SKM-1 treated with dmso at 0.1 percent for 144 hours (cell line): ENCODE measurements at regions not wholly inside any gene's neighbourhood (a gene's known extent, or its start where the extent isn't known, plus 50 kb on each side); places are given as distances from the start of the nearest gene placed in this dataset.

ENCODE experiments used
- DNase-seq: peaks from one replicate; lab custom pipeline; 2025; ENCODE audit not compliant: unreplicated experiment; lab: John Stamatoyannopoulos, UW

DNA sequence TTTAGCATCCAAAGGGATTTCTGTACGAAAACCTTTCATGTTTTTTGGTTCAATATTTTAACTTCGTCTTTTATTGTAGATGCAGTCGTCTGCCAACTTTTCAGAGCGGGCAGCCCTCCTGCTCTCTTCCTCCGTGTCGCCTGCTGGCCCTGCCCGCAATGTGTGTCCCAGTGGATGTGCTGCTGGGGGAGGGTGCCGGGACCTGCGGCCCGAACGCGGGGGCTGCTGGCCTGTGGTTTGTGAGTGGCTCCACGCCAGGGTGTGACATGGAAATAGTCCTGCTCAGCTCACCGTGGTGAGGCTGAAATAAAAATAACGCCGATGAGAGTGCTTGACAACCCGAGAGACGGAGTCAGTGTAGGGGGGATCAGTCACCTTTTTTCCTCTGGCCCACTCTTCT, 59.7 kb upstream of the GRPEL1 start:
- no peak for DNase-seq

DNA sequence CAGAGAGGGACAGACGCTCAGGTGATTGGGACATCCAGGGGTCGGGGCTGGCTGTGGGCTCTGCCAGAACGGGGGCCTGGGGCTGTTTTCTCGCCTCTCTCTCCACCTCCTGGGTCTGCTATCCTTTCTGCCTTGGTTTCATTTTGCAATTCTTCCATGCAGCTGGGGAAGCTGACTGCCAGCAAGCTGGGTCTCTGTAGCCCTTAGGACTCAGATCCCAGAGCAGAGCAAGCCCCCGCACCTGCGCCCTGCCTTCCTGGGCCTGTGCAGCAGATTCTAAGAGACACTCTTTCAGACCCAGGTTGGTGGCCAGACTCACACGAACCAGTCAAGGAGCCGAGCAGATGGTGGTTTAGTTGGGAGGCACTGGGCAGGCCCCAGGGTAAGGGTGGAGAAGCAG, 59.1 kb upstream of the GRPEL1 start:
- DNase-seq: no peak

DNA sequence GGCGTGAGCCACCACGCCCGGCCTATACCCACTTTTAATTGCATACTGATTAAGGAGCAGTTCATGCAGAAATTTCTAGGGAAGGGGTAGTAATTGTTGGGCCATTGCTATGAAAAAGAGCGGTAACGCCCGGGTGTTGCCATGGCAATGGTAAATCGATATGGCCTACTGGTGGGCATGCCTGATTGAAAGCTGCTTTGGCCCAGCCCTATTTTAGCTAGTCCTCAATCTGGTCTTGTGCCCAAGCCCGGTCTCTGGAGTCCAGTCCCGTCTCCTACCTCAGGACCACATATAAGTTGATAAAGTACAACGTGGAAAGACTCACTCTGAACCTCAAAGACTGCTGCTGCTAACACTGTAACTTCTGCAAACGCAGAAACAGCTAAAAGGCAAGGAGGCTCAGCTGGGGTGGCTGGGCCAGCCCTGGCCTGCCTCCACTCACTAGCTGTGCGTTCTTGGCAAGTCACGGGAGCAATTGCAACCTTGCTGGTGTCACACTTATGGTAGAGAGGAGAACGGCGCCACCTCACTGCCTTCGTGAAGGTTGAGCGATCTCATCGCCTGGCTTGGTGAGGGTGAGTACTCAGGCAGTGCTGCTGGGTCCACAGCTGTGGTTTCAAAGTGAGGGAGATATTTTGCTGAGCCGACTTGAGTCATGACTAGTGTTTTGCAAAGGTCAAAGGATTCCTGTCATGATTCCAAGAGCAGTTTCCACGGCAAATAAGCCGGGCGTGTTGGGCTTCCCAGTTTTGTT, 57.0 kb upstream of the GRPEL1 start:
- DNase-seq: peak; percentile 32

DNA sequence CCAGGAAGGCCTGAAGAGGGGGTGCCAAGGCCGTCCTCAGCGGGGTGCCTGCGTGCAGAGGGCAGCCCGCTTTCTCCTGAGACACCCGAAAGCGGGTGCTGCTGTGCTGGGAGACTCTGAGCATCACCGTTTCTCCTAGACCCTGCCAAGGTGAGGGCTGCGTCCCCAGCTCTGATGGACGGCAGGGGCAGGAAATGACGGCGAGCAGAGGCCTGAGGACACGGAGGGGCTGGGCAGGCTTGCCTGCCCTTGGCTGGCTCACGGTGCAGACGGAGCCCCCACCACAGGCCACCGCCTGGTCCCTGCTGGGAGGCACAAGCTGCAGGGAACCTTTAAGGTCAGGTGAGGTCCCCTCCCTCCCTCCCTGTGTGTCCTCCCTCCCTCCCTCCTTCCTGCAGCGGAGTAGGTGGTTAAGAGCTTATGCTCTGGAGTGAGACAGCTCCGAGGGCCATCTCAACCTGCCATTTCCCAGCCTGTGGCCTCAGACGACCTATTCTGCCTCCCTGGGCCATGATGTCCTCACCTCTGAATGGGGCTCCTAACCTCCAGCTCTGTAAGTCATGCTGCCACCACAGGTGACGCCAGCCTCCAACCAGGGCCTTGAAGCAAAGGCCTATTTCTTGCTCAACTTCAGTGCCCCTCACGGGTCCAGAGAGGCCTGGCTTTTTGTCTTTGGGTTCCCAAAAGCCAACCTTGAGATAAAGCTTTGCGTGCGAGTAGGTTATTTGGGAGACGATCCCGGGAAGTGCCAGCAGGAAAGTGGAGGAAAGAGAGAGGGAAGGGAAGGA, 54.2 kb upstream of the GRPEL1 start:
- DNase-seq: no peak

DNA sequence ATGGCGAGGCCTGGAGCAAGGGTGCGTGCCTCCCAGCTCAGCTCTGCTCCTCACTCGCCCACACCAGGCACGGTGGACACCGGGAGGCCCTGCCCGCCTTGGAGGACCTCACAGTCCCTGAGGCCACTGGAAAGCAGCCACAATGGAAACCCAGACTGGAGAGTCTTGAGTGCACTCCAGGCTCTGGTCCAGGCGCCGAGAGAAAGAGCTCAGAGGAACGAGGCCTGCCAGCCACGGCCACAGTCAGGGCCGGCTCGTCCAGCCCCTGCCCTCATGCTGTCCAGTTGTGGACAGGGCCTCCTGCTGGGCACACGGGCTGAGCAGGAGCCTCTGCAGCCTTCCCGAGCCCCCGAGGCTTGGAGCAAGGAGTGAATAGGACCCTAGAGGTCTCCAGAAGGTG, 53.3 kb upstream of the GRPEL1 start:
- DNase-seq: no peak

DNA sequence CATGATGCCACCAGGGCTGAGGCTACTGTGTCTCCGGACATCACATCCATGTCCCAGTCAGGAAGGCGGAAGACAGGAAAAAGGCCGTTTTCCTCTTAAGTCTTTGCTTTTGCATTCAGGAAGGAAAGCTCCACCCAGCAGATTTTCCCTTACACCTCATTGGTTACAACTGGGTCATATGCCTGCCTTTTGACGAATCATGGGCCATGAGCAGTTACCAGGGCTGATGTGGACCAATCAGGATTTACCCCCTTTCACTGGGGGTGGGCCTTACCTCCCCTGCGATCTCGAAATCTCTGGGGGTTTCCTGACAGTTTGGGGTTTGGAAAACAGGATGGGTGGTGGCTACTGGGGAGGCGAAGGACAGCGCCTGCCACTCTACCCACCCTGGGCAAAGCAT, 52.5 kb upstream of the GRPEL1 start:
- DNase-seq: no peak

DNA sequence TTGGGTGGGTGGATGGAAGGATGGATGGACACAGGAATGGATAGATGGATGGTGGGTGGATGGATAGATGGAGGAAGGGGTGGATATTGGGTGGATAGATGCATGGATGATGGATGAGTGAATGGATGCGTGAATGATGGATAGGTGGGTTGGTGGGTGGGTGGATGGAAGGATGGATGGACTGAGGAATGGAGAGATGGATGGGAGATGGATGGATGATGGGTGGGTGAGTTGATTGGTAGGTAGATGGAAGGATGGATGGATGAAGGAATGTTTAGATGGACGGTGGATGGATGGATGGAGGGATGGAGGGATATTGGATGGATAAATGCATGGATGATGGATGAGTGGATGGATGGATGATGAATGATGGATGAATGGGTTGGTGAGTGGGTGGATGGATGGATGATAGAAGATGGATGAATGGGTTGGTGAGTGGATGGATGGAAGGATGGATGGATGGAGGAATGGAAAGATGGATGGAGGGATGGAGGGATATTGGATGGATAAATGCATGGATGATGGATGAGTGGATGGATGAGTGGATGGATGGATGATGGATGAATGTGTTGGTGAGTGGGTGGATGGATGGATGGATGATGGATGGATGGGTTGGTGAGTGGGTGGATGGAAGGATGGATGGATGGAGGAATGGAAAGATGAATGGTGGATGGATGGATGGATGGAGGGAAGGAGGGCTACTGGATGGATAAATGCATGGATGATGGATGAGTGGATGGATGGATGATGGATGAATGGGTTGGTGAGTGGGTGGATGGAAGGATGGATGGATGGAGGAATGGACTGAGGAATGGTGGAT, 50.4 kb upstream of the GRPEL1 start:
- no peak for DNase-seq
